ENCODE measurements at regions not wholly inside any gene's neighbourhood (a gene's known extent, or its start where the extent isn't known, plus 50 kb on each side); places are given as distances from the start of the nearest gene placed in this dataset.

GRCh38 chr3:106119614-106120082, 250.8 kb upstream of the CBLB start:
- 0 out of 2 replicates have a peak, but pooled peaks cover 2% of the 10 kb centered on the region for H3K27me3 ChIP-seq (ENCODE audit: low read length)
- no peaks in the 10 kb centered on the region for H3K9me3 ChIP-seq (ENCODE audit: low read length)
- no peak overlapping the region for H2AFZ ChIP-seq (ENCODE audit: low read length)
- H3K4me3 ChIP-seq (ENCODE audit: low read length): no peak overlapping the region
- no peaks in the 10 kb centered on the region for H3K4me1 ChIP-seq (ENCODE audit: low read length)
- no peaks in the 10 kb centered on the region for H3K9me2 ChIP-seq (replicated peaks; ENCODE audit: insufficient read depth, low read length)
- no peak for DNase-seq
- H3K27ac ChIP-seq (ENCODE audit: low read length): no peak overlapping the region
- H3K79me2 ChIP-seq (ENCODE audit: low read length): no peaks in the 10 kb centered on the region
- H3K9ac ChIP-seq (ENCODE audit: low read length): no peak overlapping the region
- H4K20me1 ChIP-seq (ENCODE audit: insufficient read depth, low read depth, low read length): no peaks in the 10 kb centered on the region
- H3K36me3 ChIP-seq (ENCODE audit: insufficient read depth, low read length): no peaks in the 10 kb centered on the region
- H3K4me2 ChIP-seq (ENCODE audit: low read depth, low read length, poor library complexity, severe bottlenecking): no peak overlapping the region

- DNase-seq: no peak
- Histone ChIP-seq H3K9ac (ENCODE audit: low read length) (no peak overlapping the region), H3K4me2 (ENCODE audit: low read depth, low read length, poor library complexity, severe bottlenecking) (no peak overlapping the region), H4K20me1 (ENCODE audit: insufficient read depth, low read depth, low read length) (no peaks in the 10 kb centered on the region), H3K9me2 (replicated peaks; ENCODE audit: insufficient read depth, low read length) (no peaks in the 10 kb centered on the region), H3K4me1 (ENCODE audit: low read length) (no peaks in the 10 kb centered on the region), H3K27ac (ENCODE audit: low read length) (no peak overlapping the region), H3K79me2 (ENCODE audit: low read length) (no peaks in the 10 kb centered on the region), H3K4me3 (ENCODE audit: low read length) (no peak overlapping the region), H2AFZ (ENCODE audit: low read length) (no peak overlapping the region), H3K36me3 (ENCODE audit: insufficient read depth, low read length) (no peaks in the 10 kb centered on the region), H3K9me3 (ENCODE audit: low read length) (no peaks in the 10 kb centered on the region), H3K27me3 (ENCODE audit: low read length) (0 out of 2 replicates have a peak, but pooled peaks cover 2% of the 10 kb centered on the region)
Measured at GRCh38 chr3:106120356-106120755, 251.5 kb upstream of the CBLB start.

GRCh38 chr3:106121491-106122289, 252.9 kb upstream of the CBLB start:
- H3K36me3 ChIP-seq (ENCODE audit: insufficient read depth, low read length): no peaks in the 10 kb centered on the region
- no peaks in the 10 kb centered on the region for H3K9me3 ChIP-seq (ENCODE audit: low read length)
- H4K20me1 ChIP-seq (ENCODE audit: insufficient read depth, low read depth, low read length): no peaks in the 10 kb centered on the region
- no peaks in the 10 kb centered on the region for H3K4me1 ChIP-seq (ENCODE audit: low read length)
- no peak for DNase-seq
- H3K4me3 ChIP-seq (ENCODE audit: low read length): no peak overlapping the region
- H3K9me2 ChIP-seq (replicated peaks; ENCODE audit: insufficient read depth, low read length): no peaks in the 10 kb centered on the region
- no peak overlapping the region for H3K4me2 ChIP-seq (ENCODE audit: low read depth, low read length, poor library complexity, severe bottlenecking)
- 0 out of 2 replicates have a peak, but pooled peaks cover 2% of the 10 kb centered on the region for H3K27me3 ChIP-seq (ENCODE audit: low read length)
- no peak overlapping the region for H3K9ac ChIP-seq (ENCODE audit: low read length)
- no peaks in the 10 kb centered on the region for H3K79me2 ChIP-seq (ENCODE audit: low read length)
- H2AFZ ChIP-seq (ENCODE audit: low read length): no peak overlapping the region
- no peak overlapping the region for H3K27ac ChIP-seq (ENCODE audit: low read length)

- DNase-seq: no peak
- no peaks in the 10 kb centered on the region for H4K20me1 ChIP-seq (ENCODE audit: insufficient read depth, low read depth, low read length)
- no peaks in the 10 kb centered on the region for H3K9me2 ChIP-seq (replicated peaks; ENCODE audit: insufficient read depth, low read length)
- H3K27ac ChIP-seq (ENCODE audit: low read length): no peak overlapping the region
- H3K36me3 ChIP-seq (ENCODE audit: insufficient read depth, low read length): no peaks in the 10 kb centered on the region
- no peaks in the 10 kb centered on the region for H3K9me3 ChIP-seq (ENCODE audit: low read length)
- no peak overlapping the region for H2AFZ ChIP-seq (ENCODE audit: low read length)
- no peaks in the 10 kb centered on the region for H3K79me2 ChIP-seq (ENCODE audit: low read length)
- no peaks in the 10 kb centered on the region for H3K27me3 ChIP-seq (ENCODE audit: low read length)
- H3K9ac ChIP-seq (ENCODE audit: low read length): no peak overlapping the region
- no peaks in the 10 kb centered on the region for H3K4me1 ChIP-seq (ENCODE audit: low read length)
- no peak overlapping the region for H3K4me3 ChIP-seq (ENCODE audit: low read length)
- no peak overlapping the region for H3K4me2 ChIP-seq (ENCODE audit: low read depth, low read length, poor library complexity, severe bottlenecking)
Measured at GRCh38 chr3:106124818-106125217, 256.0 kb upstream of the CBLB start.

- Histone ChIP-seq H4K20me1 (ENCODE audit: insufficient read depth, low read depth, low read length) (no peaks in the 10 kb centered on the region), H3K9me3 (ENCODE audit: low read length) (no peaks in the 10 kb centered on the region), H3K36me3 (ENCODE audit: insufficient read depth, low read length) (no peaks in the 10 kb centered on the region), H3K4me3 (ENCODE audit: low read length) (no peak overlapping the region), H3K79me2 (ENCODE audit: low read length) (no peaks in the 10 kb centered on the region), H2AFZ (ENCODE audit: low read length) (no peak overlapping the region), H3K27ac (ENCODE audit: low read length) (no peak overlapping the region), H3K4me2 (ENCODE audit: low read depth, low read length, poor library complexity, severe bottlenecking) (no peak overlapping the region), H3K27me3 (ENCODE audit: low read length) (no peaks in the 10 kb centered on the region), H3K9ac (ENCODE audit: low read length) (no peak overlapping the region), H3K9me2 (replicated peaks; ENCODE audit: insufficient read depth, low read length) (no peaks in the 10 kb centered on the region), H3K4me1 (ENCODE audit: low read length) (no peaks in the 10 kb centered on the region)
- no peak for DNase-seq
Measured at GRCh38 chr3:106125321-106125720, 256.5 kb upstream of the CBLB start.

GRCh38 chr3:106126067-106126845, 257.4 kb upstream of the CBLB start:
- Histone ChIP-seq H3K9ac (ENCODE audit: low read length) (no peak overlapping the region), H3K9me2 (replicated peaks; ENCODE audit: insufficient read depth, low read length) (no peaks in the 10 kb centered on the region), H3K36me3 (ENCODE audit: insufficient read depth, low read length) (no peaks in the 10 kb centered on the region), H3K4me3 (ENCODE audit: low read length) (no peak overlapping the region), H2AFZ (ENCODE audit: low read length) (no peak overlapping the region), H3K27me3 (ENCODE audit: low read length) (no peaks in the 10 kb centered on the region), H3K4me2 (ENCODE audit: low read depth, low read length, poor library complexity, severe bottlenecking) (no peak overlapping the region), H3K27ac (ENCODE audit: low read length) (no peak overlapping the region), H3K4me1 (ENCODE audit: low read length) (no peaks in the 10 kb centered on the region), H4K20me1 (ENCODE audit: insufficient read depth, low read depth, low read length) (no peaks in the 10 kb centered on the region), H3K9me3 (ENCODE audit: low read length) (no peaks in the 10 kb centered on the region), H3K79me2 (ENCODE audit: low read length) (no peaks in the 10 kb centered on the region)
- no peak for DNase-seq

- H3K36me3 ChIP-seq (ENCODE audit: insufficient read depth, low read length): no peaks in the 10 kb centered on the region
- H3K9me3 ChIP-seq (ENCODE audit: low read length): no peaks in the 10 kb centered on the region
- H3K79me2 ChIP-seq (ENCODE audit: low read length): no peaks in the 10 kb centered on the region
- no peak overlapping the region for H3K4me2 ChIP-seq (ENCODE audit: low read depth, low read length, poor library complexity, severe bottlenecking)
- no peaks in the 10 kb centered on the region for H4K20me1 ChIP-seq (ENCODE audit: insufficient read depth, low read depth, low read length)
- H2AFZ ChIP-seq (ENCODE audit: low read length): no peak overlapping the region
- DNase-seq: no peak
- H3K27me3 ChIP-seq (ENCODE audit: low read length): no peaks in the 10 kb centered on the region
- no peak overlapping the region for H3K9ac ChIP-seq (ENCODE audit: low read length)
- no peaks in the 10 kb centered on the region for H3K9me2 ChIP-seq (replicated peaks; ENCODE audit: insufficient read depth, low read length)
- no peak overlapping the region for H3K4me3 ChIP-seq (ENCODE audit: low read length)
- no peaks in the 10 kb centered on the region for H3K4me1 ChIP-seq (ENCODE audit: low read length)
- no peak overlapping the region for H3K27ac ChIP-seq (ENCODE audit: low read length)
Measured at GRCh38 chr3:106126846-106127235, 258.0 kb upstream of the CBLB start.

GRCh38 chr3:106129939-106130338, 261.1 kb upstream of the CBLB start:
- Histone ChIP-seq H3K4me3 (ENCODE audit: low read length) (no peak overlapping the region), H3K27ac (ENCODE audit: low read length) (no peak overlapping the region), H3K4me1 (ENCODE audit: low read length) (no peaks in the 10 kb centered on the region), H3K79me2 (ENCODE audit: low read length) (no peaks in the 10 kb centered on the region), H3K36me3 (ENCODE audit: insufficient read depth, low read length) (no peaks in the 10 kb centered on the region), H3K9me2 (replicated peaks; ENCODE audit: insufficient read depth, low read length) (no peaks in the 10 kb centered on the region), H3K27me3 (ENCODE audit: low read length) (no peaks in the 10 kb centered on the region), H4K20me1 (ENCODE audit: insufficient read depth, low read depth, low read length) (no peaks in the 10 kb centered on the region), H3K4me2 (ENCODE audit: low read depth, low read length, poor library complexity, severe bottlenecking) (no peak overlapping the region), H3K9me3 (ENCODE audit: low read length) (no peaks in the 10 kb centered on the region), H3K9ac (ENCODE audit: low read length) (no peak overlapping the region), H2AFZ (ENCODE audit: low read length) (no peak overlapping the region)
- no peak for DNase-seq

Data from Karpas-422 (cell line).